ENCODE measurements at regions not wholly inside any gene's neighbourhood (a gene's known extent, or its start where the extent isn't known, plus 50 kb on each side); places are given as distances from the start of the nearest gene placed in this dataset.

GRCh38 chr13:22801402-22802003, 379.3 kb upstream of the SGCG start:
- no peak for TF ChIP-seq POLR2A (IDR thresholded peaks at IDR 0.05)
- no peak for TF ChIP-seq EP300 (IDR thresholded peaks at IDR 0.05)
- no peak for TF ChIP-seq CTCF (IDR thresholded peaks at IDR 0.05)
